GM10248 (cell line): ENCODE measurements at regions not wholly inside any gene's neighbourhood (a gene's known extent, or its start where the extent isn't known, plus 50 kb on each side); places are given as distances from the start of the nearest gene placed in this dataset.

Experiments used
- CTCF ChIA-PET: fragments of 300-600 bp; sonication (Branson Sonifier 250); formaldehyde crosslinking; extraction: SDS; loops from one replicate; lab custom pipeline; 2021; ENCODE audit warnings: antibody characterized with exemption; lab: Yijun Ruan, JAX
- POLR2A ChIA-PET: fragments of 350-650 bp; sonication (Branson Sonifier 250); formaldehyde crosslinking; extraction: SDS; loops from one replicate; lab custom pipeline; 2020; ENCODE audit warnings: antibody characterized with exemption; lab: Yijun Ruan, JAX
- DNase-seq: peaks from one replicate; pipeline ENCODE4 v3.0.0; 2012; ENCODE audit errors: extremely low spot score
- CTCF ChIP-seq: IDR thresholded peaks from 2 replicates; pipeline ENCODE4 v1.5.1; 2012; ENCODE audit warnings: mild to moderate bottlenecking, low read depth; ENCODE audit errors: extremely low read depth, missing control alignments, control extremely low read depth

- TF ChIP-seq CTCF: no peak
- DNase-seq: no peak
- POLR2A ChIA-PET: interaction anchor here (0.7 kb wide), 1 partner anchor 142 kb away, joined by 3 read pairs; no protein-coding TSS in a partner anchor
- CTCF ChIA-PET: no interaction called here
Measured at GRCh38 chr21:19640964-19641363, 1237.4 kb upstream of the TMPRSS15 start.

GRCh38 chr21:19648391-19648790 lies 1244.8 kb upstream of the TMPRSS15 start:
- DNase-seq: no peak
- TF ChIP-seq CTCF: no peak
- ChIA-PET CTCF (no interaction called here), POLR2A (no interaction called here)

GRCh38 chr21:19683492-19683891 lies 1279.9 kb upstream of the TMPRSS15 start:
- ChIA-PET CTCF (no interaction called here), POLR2A (no interaction called here)
- TF ChIP-seq CTCF: no peak
- DNase-seq: no peak

- CTCF ChIA-PET: no interaction called here
- POLR2A ChIA-PET: no interaction called here
- no peak for DNase-seq
- no peak for TF ChIP-seq CTCF
Measured at GRCh38 chr21:19684328-19684727, 1280.7 kb upstream of the TMPRSS15 start.

- ChIA-PET CTCF (no interaction called here), POLR2A (no interaction called here)
- DNase-seq: no peak
- no peak for TF ChIP-seq CTCF
Measured at GRCh38 chr21:19692231-19692630, 1288.6 kb upstream of the TMPRSS15 start.

- ChIA-PET POLR2A (no interaction called here), CTCF (no interaction called here)
- no peak for DNase-seq
- no peak for TF ChIP-seq CTCF
Measured at GRCh38 chr21:19695796-19696195, 1292.2 kb upstream of the TMPRSS15 start.

GRCh38 chr21:19700476-19700875 lies 1296.9 kb upstream of the TMPRSS15 start:
- POLR2A ChIA-PET: no interaction called here

More at GRCh38 chr21:19700476-19700875, 1296.9 kb upstream of the TMPRSS15 start:
- TF ChIP-seq CTCF: no peak
- CTCF ChIA-PET: no interaction called here
- no peak for DNase-seq
